HEK293 (cell line): ENCODE measurements at regions not wholly inside any gene's neighbourhood (a gene's known extent, or its start where the extent isn't known, plus 50 kb on each side); places are given as distances from the start of the nearest gene placed in this dataset.
A peak's percentile ranks its signal among the peaks of the same experiment; 100 is the strongest.

Experiments used
- CTCF ChIA-PET: fragments of 350-600 bp; formaldehyde crosslinking; extraction: SDS; loops from one replicate; lab custom pipeline; 2021; ENCODE audit warnings: antibody characterized with exemption; lab: Yijun Ruan, JAX
- POLR2A ChIA-PET: fragments of 300-600 bp; formaldehyde crosslinking; extraction: SDS; loops from one replicate; lab custom pipeline; 2020; ENCODE audit warnings: antibody characterized with exemption, inconsistent platforms; lab: Yijun Ruan, JAX
- H3K27ac ChIP-seq: fragments of 200-500 bp; sonication (Bioruptor generic); 2 replicates; pipeline ENCODE4 v1.5.1; 2014; ENCODE audit warnings: low read depth, low read length, control low read depth, inconsistent platforms; ENCODE audit errors: extremely low read depth
- H3K36me3 ChIP-seq, 2 experiments: fragments of 200-500 bp in 1 of 2; sonication (Bioruptor generic) in 1 of 2; 1 replicate in 1 of 2; 2 replicates in 1 of 2; pipeline ENCODE4 v1.5.1; 2014 to 2017; ENCODE audit warnings: inconsistent platforms in 2 of 2, low read length in 2 of 2; ENCODE audit not compliant: control insufficient read depth in 2 of 2, insufficient read depth in 1 of 2
- H3K4me1 ChIP-seq: fragments of 200-500 bp; sonication (Bioruptor generic); 2 replicates; pipeline ENCODE4 v1.5.1; 2014; ENCODE audit warnings: mild to moderate bottlenecking, low read length, inconsistent platforms; ENCODE audit not compliant: control insufficient read depth, insufficient read depth
- H3K4me3 ChIP-seq: 2 replicates; pipeline ENCODE4 v1.5.1; 2011; ENCODE audit warnings: low read depth, mild to moderate bottlenecking, control low read depth, low read length, moderate library complexity
- H3K9me3 ChIP-seq: fragments of 200-500 bp; sonication (Bioruptor generic); 2 replicates; pipeline ENCODE4 v1.5.1; 2014; ENCODE audit warnings: low read depth, low read length, inconsistent platforms; ENCODE audit not compliant: control insufficient read depth, insufficient read depth
- ATF2 ChIP-seq: fragments of 450-650 bp; formaldehyde crosslinking; IDR thresholded peaks from 2 replicates; pipeline ENCODE4 v1.5.1; 2016; ENCODE audit warnings: missing biosample characterization, missing genetic modification characterization, low read depth
- GLI2 ChIP-seq: fragments of 450-650 bp; formaldehyde crosslinking; IDR thresholded peaks from 2 replicates; pipeline ENCODE4; 2017; ENCODE audit warnings: missing biosample characterization, missing genetic modification characterization, low read depth, borderline replicate concordance
- GLIS1 ChIP-seq: fragments of 450-650 bp; formaldehyde crosslinking; IDR thresholded peaks from 2 replicates; pipeline ENCODE4 v1.5.1; 2016; ENCODE audit warnings: missing biosample characterization, missing genetic modification characterization
- SETDB1 ChIP-seq: IDR thresholded peaks from one replicate; pipeline ENCODE4 v1.6.1; 2017; ENCODE audit warnings: mild to moderate bottlenecking, low read length, moderate library complexity, mixed read lengths; ENCODE audit not compliant: insufficient read length
- YY2 ChIP-seq: fragments of 450-650 bp; formaldehyde crosslinking; IDR thresholded peaks from 2 replicates; pipeline ENCODE4 v1.5.1; 2016; ENCODE audit warnings: missing biosample characterization, missing genetic modification characterization
- ZBTB7A ChIP-seq: fragments of 450-650 bp; formaldehyde crosslinking; IDR thresholded peaks from 2 replicates; pipeline ENCODE4 v1.5.1; 2016; ENCODE audit warnings: low read depth, missing biosample characterization, missing genetic modification characterization
- ZNF10 ChIP-seq: fragments of 450-650 bp; formaldehyde crosslinking; IDR thresholded peaks from 2 replicates; pipeline ENCODE4 v1.5.1; 2017; ENCODE audit warnings: missing biosample characterization, missing genetic modification characterization
- ZNF112 ChIP-seq: fragments of 450-650 bp; formaldehyde crosslinking; IDR thresholded peaks from 2 replicates; pipeline ENCODE4 v1.5.0; 2017; ENCODE audit warnings: missing biosample characterization, missing genetic modification characterization
- ZNF148 ChIP-seq: fragments of 450-650 bp; formaldehyde crosslinking; IDR thresholded peaks from 2 replicates; pipeline ENCODE4 v1.5.0; 2017; ENCODE audit warnings: missing biosample characterization, missing genetic modification characterization, borderline replicate concordance
- ZNF169 ChIP-seq: fragments of 450-650 bp; formaldehyde crosslinking; IDR thresholded peaks from 2 replicates; pipeline ENCODE4 v1.5.1; 2016; ENCODE audit warnings: missing biosample characterization, missing genetic modification characterization
- ZNF174 ChIP-seq: fragments of 450-650 bp; formaldehyde crosslinking; IDR thresholded peaks from 2 replicates; pipeline ENCODE4 v1.5.0; 2017; ENCODE audit warnings: missing biosample characterization, mild to moderate bottlenecking, missing genetic modification characterization
- ZNF184 ChIP-seq: fragments of 450-650 bp; IDR thresholded peaks from 2 replicates; pipeline ENCODE4 v1.5.1; 2018; ENCODE audit warnings: missing biosample characterization, mild to moderate bottlenecking, missing genetic modification characterization
- ZNF266 ChIP-seq: fragments of 450-650 bp; formaldehyde crosslinking; IDR thresholded peaks from 2 replicates; pipeline ENCODE4 v1.5.1; 2016; ENCODE audit warnings: missing biosample characterization, missing genetic modification characterization, low read depth
- ZNF362 ChIP-seq: fragments of 450-650 bp; formaldehyde crosslinking; IDR thresholded peaks from 2 replicates; pipeline ENCODE4 v1.5.1; 2016; ENCODE audit warnings: missing biosample characterization, missing genetic modification characterization
- ZNF629 ChIP-seq: fragments of 450-650 bp; formaldehyde crosslinking; IDR thresholded peaks from 2 replicates; pipeline ENCODE4 v1.5.1; 2017; ENCODE audit warnings: missing biosample characterization, missing genetic modification characterization
- ZNF843 ChIP-seq: fragments of 450-650 bp; formaldehyde crosslinking; IDR thresholded peaks from 2 replicates; pipeline ENCODE4 v1.5.1; 2016; ENCODE audit warnings: missing biosample characterization, missing genetic modification characterization
- TF ChIP-seq, protein P1 (sequence below): fragments of 450-650 bp; formaldehyde crosslinking; conservative IDR thresholded peaks from 2 replicates; pipeline ENCODE4 v1.5.1; 2016; ENCODE audit warnings: low read depth, missing biosample characterization, missing genetic modification characterization
- TF ChIP-seq, protein P2 (sequence below): fragments of 450-650 bp; formaldehyde crosslinking; IDR thresholded peaks from 2 replicates; pipeline ENCODE4 v1.5.1; 2017; ENCODE audit warnings: missing biosample characterization, missing genetic modification characterization
- TF ChIP-seq, protein P3 (sequence below): fragments of 450-650 bp; formaldehyde crosslinking; IDR thresholded peaks from 2 replicates; pipeline ENCODE4 v1.5.1; 2016; ENCODE audit warnings: missing biosample characterization, missing genetic modification characterization

DNA sequence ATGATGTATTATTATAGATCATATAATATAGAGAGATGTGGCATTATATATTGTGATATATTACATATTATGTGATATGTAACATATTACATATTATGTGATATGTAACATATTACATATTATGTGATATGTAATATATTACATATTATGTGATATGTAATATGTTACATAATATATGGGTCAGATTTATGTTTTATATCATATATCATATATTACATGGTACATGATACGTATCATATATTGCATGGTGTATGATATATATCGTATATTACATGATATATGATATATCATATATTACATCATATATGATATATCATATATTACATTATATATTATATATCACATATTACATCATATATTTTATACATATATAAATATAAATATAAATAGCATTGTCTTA is 164.1 kb upstream of the NEBL start:
- ChIA-PET POLR2A (no interaction called here), CTCF (no interaction called here)
- no peak overlapping the region for H3K27ac ChIP-seq
- TF ChIP-seq ZNF843 (no peak), ZNF362 (tag by site-specific recombination) (no peak), ATF2 (peak; percentile 58)
- no peaks in the 10 kb centered on the region for H3K4me1 ChIP-seq
- no peaks in the 10 kb centered on the region for H3K9me3 ChIP-seq
- H3K4me3 ChIP-seq = no peak overlapping the region
- H3K36me3 ChIP-seq = no peaks in the 10 kb centered on the region

- TF ChIP-seq ZNF112 (tag by site-specific recombination) = no peak
- TF ChIP-seq, protein P1, sequence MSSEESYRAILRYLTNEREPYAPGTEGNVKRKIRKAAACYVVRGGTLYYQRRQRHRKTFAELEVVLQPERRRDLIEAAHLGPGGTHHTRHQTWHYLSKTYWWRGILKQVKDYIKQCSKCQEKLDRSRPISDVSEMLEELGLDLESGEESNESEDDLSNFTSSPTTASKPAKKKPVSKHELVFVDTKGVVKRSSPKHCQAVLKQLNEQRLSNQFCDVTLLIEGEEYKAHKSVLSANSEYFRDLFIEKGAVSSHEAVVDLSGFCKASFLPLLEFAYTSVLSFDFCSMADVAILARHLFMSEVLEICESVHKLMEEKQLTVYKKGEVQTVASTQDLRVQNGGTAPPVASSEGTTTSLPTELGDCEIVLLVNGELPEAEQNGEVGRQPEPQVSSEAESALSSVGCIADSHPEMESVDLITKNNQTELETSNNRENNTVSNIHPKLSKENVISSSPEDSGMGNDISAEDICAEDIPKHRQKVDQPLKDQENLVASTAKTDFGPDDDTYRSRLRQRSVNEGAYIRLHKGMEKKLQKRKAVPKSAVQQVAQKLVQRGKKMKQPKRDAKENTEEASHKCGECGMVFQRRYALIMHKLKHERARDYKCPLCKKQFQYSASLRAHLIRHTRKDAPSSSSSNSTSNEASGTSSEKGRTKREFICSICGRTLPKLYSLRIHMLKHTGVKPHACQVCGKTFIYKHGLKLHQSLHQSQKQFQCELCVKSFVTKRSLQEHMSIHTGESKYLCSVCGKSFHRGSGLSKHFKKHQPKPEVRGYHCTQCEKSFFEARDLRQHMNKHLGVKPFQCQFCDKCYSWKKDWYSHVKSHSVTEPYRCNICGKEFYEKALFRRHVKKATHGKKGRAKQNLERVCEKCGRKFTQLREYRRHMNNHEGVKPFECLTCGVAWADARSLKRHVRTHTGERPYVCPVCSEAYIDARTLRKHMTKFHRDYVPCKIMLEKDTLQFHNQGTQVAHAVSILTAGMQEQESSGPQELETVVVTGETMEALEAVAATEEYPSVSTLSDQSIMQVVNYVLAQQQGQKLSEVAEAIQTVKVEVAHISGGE (tag by site-specific recombination) = no peak
- TF ChIP-seq ZNF184 (tag by site-specific recombination) = no peak
- no peak for TF ChIP-seq ATF2
- TF ChIP-seq, protein P2, sequence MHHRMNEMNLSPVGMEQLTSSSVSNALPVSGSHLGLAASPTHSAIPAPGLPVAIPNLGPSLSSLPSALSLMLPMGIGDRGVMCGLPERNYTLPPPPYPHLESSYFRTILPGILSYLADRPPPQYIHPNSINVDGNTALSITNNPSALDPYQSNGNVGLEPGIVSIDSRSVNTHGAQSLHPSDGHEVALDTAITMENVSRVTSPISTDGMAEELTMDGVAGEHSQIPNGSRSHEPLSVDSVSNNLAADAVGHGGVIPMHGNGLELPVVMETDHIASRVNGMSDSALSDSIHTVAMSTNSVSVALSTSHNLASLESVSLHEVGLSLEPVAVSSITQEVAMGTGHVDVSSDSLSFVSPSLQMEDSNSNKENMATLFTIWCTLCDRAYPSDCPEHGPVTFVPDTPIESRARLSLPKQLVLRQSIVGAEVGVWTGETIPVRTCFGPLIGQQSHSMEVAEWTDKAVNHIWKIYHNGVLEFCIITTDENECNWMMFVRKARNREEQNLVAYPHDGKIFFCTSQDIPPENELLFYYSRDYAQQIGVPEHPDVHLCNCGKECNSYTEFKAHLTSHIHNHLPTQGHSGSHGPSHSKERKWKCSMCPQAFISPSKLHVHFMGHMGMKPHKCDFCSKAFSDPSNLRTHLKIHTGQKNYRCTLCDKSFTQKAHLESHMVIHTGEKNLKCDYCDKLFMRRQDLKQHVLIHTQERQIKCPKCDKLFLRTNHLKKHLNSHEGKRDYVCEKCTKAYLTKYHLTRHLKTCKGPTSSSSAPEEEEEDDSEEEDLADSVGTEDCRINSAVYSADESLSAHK (tag by site-specific recombination) = no peak
- no peak for TF ChIP-seq ZNF174
- no peak for TF ChIP-seq SETDB1
- TF ChIP-seq, protein P3, sequence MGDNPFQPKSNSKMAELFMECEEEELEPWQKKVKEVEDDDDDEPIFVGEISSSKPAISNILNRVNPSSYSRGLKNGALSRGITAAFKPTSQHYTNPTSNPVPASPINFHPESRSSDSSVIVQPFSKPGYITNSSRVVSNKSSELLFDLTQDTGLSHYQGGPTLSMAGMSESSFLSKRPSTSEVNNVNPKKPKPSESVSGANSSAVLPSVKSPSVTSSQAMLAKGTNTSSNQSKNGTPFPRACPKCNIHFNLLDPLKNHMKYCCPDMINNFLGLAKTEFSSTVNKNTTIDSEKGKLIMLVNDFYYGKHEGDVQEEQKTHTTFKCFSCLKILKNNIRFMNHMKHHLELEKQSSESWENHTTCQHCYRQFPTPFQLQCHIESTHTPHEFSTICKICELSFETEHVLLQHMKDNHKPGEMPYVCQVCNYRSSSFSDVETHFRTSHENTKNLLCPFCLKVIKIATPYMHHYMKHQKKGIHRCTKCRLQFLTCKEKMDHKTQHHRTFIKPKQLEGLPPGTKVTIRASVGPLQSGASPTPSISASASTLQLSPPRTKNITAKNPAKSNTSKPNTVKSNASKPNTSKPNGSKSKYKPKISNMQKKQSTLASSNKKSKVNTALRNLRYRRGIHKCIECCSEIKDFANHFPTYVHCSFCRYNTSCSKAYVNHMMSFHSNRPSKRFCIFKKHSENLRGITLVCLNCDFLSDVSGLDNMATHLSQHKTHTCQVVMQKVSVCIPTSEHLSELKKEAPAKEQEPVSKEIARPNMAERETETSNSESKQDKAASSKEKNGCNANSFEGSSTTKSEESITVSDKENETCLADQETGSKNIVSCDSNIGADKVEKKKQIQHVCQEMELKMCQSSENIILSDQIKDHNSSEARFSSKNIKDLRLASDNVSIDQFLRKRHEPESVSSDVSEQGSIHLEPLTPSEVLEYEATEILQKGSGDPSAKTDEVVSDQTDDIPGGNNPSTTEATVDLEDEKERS (tag by site-specific recombination) = no peak
- TF ChIP-seq GLI2 (tag by site-specific recombination) = no peak
- TF ChIP-seq YY2 = no peak
- TF ChIP-seq ZNF266 (tag by site-specific recombination) = no peak
- TF ChIP-seq ZNF843 = no peak
- TF ChIP-seq ZNF10 (tag by site-specific recombination) = no peak
- no peak for TF ChIP-seq ZNF169 (tag by site-specific recombination)
- no peak for TF ChIP-seq ZNF148 (tag by site-specific recombination)
- TF ChIP-seq ZBTB7A (tag by site-specific recombination) = no peak
- no peak for TF ChIP-seq GLIS1 (tag by site-specific recombination)
- no peak for TF ChIP-seq ZNF629 (tag by site-specific recombination)
- H3K36me3 ChIP-seq = no peaks in the 10 kb centered on the region
- POLR2A ChIA-PET = no interaction called here
- no peak overlapping the region for H3K27ac ChIP-seq
- no peaks in the 10 kb centered on the region for H3K4me1 ChIP-seq
- CTCF ChIA-PET = no interaction called here
- no peaks in the 10 kb centered on the region for H3K9me3 ChIP-seq
- no peak overlapping the region for H3K4me3 ChIP-seq
Observed at GRCh38 chr10:21060626-21061025, 163.5 kb upstream of the NEBL start.
